ENCODE measurements at regions not wholly inside any gene's neighbourhood (a gene's known extent, or its start where the extent isn't known, plus 50 kb on each side); places are given as distances from the start of the nearest gene placed in this dataset.

DNA sequence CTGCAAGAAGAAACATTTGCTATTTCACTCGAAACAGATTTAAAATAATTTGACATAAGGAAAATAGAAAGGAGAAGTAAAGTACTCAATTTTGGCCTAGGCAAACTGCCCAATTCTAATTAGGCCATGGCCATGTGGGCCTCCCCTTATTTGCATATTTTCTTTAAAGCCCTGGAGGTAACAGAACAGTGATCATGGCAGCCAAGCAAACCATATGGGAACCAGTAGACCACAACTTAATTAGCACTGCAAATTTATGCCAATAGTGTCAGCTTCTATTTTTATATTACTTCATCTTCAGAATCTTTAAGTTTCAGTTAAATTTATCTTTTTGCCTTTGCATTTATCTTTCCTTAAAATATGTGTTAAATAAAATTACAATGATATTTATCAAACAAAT, 63.3 kb upstream of the THSD7A start:
- TF ChIP-seq POLR2A (IDR thresholded peaks at IDR 0.05) = no peak
- TF ChIP-seq, protein P1, sequence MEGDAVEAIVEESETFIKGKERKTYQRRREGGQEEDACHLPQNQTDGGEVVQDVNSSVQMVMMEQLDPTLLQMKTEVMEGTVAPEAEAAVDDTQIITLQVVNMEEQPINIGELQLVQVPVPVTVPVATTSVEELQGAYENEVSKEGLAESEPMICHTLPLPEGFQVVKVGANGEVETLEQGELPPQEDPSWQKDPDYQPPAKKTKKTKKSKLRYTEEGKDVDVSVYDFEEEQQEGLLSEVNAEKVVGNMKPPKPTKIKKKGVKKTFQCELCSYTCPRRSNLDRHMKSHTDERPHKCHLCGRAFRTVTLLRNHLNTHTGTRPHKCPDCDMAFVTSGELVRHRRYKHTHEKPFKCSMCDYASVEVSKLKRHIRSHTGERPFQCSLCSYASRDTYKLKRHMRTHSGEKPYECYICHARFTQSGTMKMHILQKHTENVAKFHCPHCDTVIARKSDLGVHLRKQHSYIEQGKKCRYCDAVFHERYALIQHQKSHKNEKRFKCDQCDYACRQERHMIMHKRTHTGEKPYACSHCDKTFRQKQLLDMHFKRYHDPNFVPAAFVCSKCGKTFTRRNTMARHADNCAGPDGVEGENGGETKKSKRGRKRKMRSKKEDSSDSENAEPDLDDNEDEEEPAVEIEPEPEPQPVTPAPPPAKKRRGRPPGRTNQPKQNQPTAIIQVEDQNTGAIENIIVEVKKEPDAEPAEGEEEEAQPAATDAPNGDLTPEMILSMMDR (IDR thresholded peaks at IDR 0.05) = no peak

All from right lobe of liver (tissue), 4 donors.